HCT116 (cell line): ENCODE measurements at regions not wholly inside any gene's neighbourhood (a gene's known extent, or its start where the extent isn't known, plus 50 kb on each side); places are given as distances from the start of the nearest gene placed in this dataset.
A peak's percentile ranks its signal among the peaks of the same experiment; 100 is the strongest.

ENCODE experiments used
- ATAC-seq: fragments of 200-7000 bp; cut with Tn5 transposase; 2 replicates; pipeline ENCODE4 v1.9.1; 2020; ENCODE audit warnings: mild to moderate bottlenecking, moderate library complexity
- BruUV-seq: library from RNA; stranded (reverse); fragments of 400-500 nt; replicated peaks from 2 replicates; lab custom pipeline; 2021; lab: Mats Ljungman, UMichigan
- CTCF ChIA-PET: fragments of 300-600 bp; sonication (Branson Sonifier 250); formaldehyde crosslinking; loops from one replicate; lab custom pipeline; 2021; ENCODE audit warnings: antibody characterized with exemption; lab: Charles Lee
- POLR2A ChIA-PET: fragments of 300-600, 350-600 bp; sonication (Branson Sonifier 250); formaldehyde crosslinking; loops from one replicate; lab custom pipeline; 2021; ENCODE audit warnings: antibody characterized with exemption; lab: Charles Lee
- RAD21 ChIA-PET, 2 experiments: fragments of 300-600 bp; sonication (Branson Sonifier 250); formaldehyde crosslinking; loops; one replicate each; lab custom pipeline; 2023; ENCODE audit warnings: low total read pairs in 2 of 2; ENCODE audit not compliant: uncharacterized antibody in 2 of 2, unreplicated experiment in 2 of 2, low non-redundant PET in 1 of 2; lab: Charles Lee
- DNase-seq: peaks from one replicate; pipeline ENCODE4 v3.0.0-alpha.2; 2010; ENCODE audit warnings: low read depth, low spot score
- H2AFZ ChIP-seq: fragments of 200-600 bp; shearing (Covaris generic), sonication (generic); 2 replicates; pipeline ENCODE4 v1.6.1; 2017; ENCODE audit warnings: low read depth, mixed run types, mixed read lengths, antibody characterized with exemption, low read length; ENCODE audit not compliant: poor library complexity, severe bottlenecking
- H3K27ac ChIP-seq: 2 replicates; pipeline ENCODE4 v1.5.1; 2012; ENCODE audit warnings: low read depth, low read length
- H3K27me3 ChIP-seq: fragments of 200-600 bp; sonication (generic); 2 replicates; pipeline ENCODE4 v1.6.1; 2016; ENCODE audit warnings: mixed run types, low read length, mixed read lengths; ENCODE audit not compliant: insufficient read depth
- H3K36me3 ChIP-seq, 2 experiments: fragments of 200-500 bp in 1 of 2; fragments of 200-600 bp in 1 of 2; sonication (Bioruptor generic) in 1 of 2; sonication (generic) in 1 of 2; 2 replicates each; pipeline versions ENCODE4 v1.5.1 to v1.6.1; 2014 to 2016; ENCODE audit warnings: low read length in 2 of 2, inconsistent platforms in 1 of 2, mixed read lengths in 1 of 2, mixed run types in 1 of 2; ENCODE audit not compliant: insufficient read depth in 2 of 2, control insufficient read depth in 1 of 2
- H3K4me1 ChIP-seq, 2 experiments: fragments of 200-600 bp in 1 of 2; sonication (generic) in 1 of 2; 2 replicates each; pipeline versions ENCODE4 v1.5.1 to v1.6.1; 2012 to 2017; ENCODE audit warnings: low read length in 2 of 2, inconsistent platforms in 1 of 2, mild to moderate bottlenecking in 1 of 2, mixed read lengths in 1 of 2, mixed run types in 1 of 2, moderate library complexity in 1 of 2; ENCODE audit not compliant: insufficient read depth in 2 of 2, control insufficient read depth in 1 of 2
- H3K4me2 ChIP-seq: fragments of 200-600 bp; sonication (generic); 2 replicates; pipeline ENCODE4 v1.6.1; 2017; ENCODE audit warnings: mixed run types, low read length, mixed read lengths
- H3K4me3 ChIP-seq, 2 experiments: fragments of 200-600 bp in 1 of 2; sonication (generic) in 1 of 2; replicated peaks in 1 of 2; 2 replicates each; pipeline ENCODE4 v1.5.1; 2011 to 2016; ENCODE audit warnings: low read length in 2 of 2, control low read depth in 1 of 2, low read depth in 1 of 2, mild to moderate bottlenecking in 1 of 2, mixed read lengths in 1 of 2, mixed run types in 1 of 2
- H3K79me2 ChIP-seq: fragments of 200-600 bp; sonication (generic); 2 replicates; pipeline ENCODE4 v1.6.1; 2017; ENCODE audit warnings: mild to moderate bottlenecking, mixed run types, low read length, moderate library complexity, mixed read lengths; ENCODE audit not compliant: insufficient read depth
- H3K9ac ChIP-seq: fragments of 200-600 bp; sonication (generic); 2 replicates; pipeline ENCODE4 v1.6.1; 2016; ENCODE audit warnings: low read length, mixed read lengths
- H3K9me2 ChIP-seq: fragments of 200-600 bp; sonication (generic), shearing (Covaris generic); 2 replicates; pipeline ENCODE4 v1.6.1; 2017; ENCODE audit warnings: mixed run types, mild to moderate bottlenecking, moderate library complexity; ENCODE audit not compliant: insufficient read depth
- H3K9me3 ChIP-seq, 2 experiments: fragments of 200-500 bp in 1 of 2; fragments of 200-600 bp in 1 of 2; sonication (Bioruptor generic) in 1 of 2; sonication (generic) in 1 of 2; 2 replicates each; pipeline ENCODE4 v1.6.1; 2014 to 2017; ENCODE audit warnings: low read length in 2 of 2, mixed read lengths in 2 of 2, inconsistent platforms in 1 of 2, low read depth in 1 of 2, mild to moderate bottlenecking in 1 of 2, mixed run types in 1 of 2, moderate library complexity in 1 of 2; ENCODE audit not compliant: control insufficient read depth in 1 of 2, insufficient read depth in 1 of 2
- H4K20me1 ChIP-seq: fragments of 200-600 bp; sonication (generic), shearing (Covaris generic); 2 replicates; pipeline ENCODE4 v1.6.1; 2017; ENCODE audit warnings: mixed run types, mild to moderate bottlenecking, moderate library complexity; ENCODE audit not compliant: insufficient read depth
- CBX3 ChIP-seq: IDR thresholded peaks from 2 replicates; pipeline ENCODE4 v1.6.1; 2012; ENCODE audit warnings: low read depth
- EGR1 ChIP-seq: IDR thresholded peaks from 2 replicates; pipeline ENCODE4 v1.6.1; 2012; ENCODE audit warnings: low read depth
- ELF1 ChIP-seq: IDR thresholded peaks from 2 replicates; pipeline ENCODE4 v1.6.1; 2012; ENCODE audit warnings: low read depth, borderline replicate concordance
- EZH2phosphoT487 ChIP-seq: fragments of 200-600 bp; IDR thresholded peaks from 2 replicates; pipeline ENCODE4 v1.6.1; 2018; ENCODE audit warnings: antibody characterized with exemption, borderline replicate concordance
- FOSL1 ChIP-seq: IDR thresholded peaks from 2 replicates; pipeline ENCODE4 v1.6.1; 2012; ENCODE audit warnings: low read depth
- JUND ChIP-seq: IDR thresholded peaks from 2 replicates; pipeline ENCODE4 v1.6.1; 2012
- POLR2A ChIP-seq: IDR thresholded peaks from 2 replicates; pipeline ENCODE4 v1.7.0; 2011; ENCODE audit warnings: borderline replicate concordance; ENCODE audit not compliant: insufficient read depth, insufficient read length; ENCODE audit errors: extremely low read depth
- POLR2AphosphoS5 ChIP-seq: IDR thresholded peaks from 2 replicates; pipeline ENCODE4 v1.6.1; 2011; ENCODE audit warnings: mild to moderate bottlenecking, low read depth, low read length, moderate library complexity
- RAD21 ChIP-seq: IDR thresholded peaks from 2 replicates; pipeline ENCODE4 v1.6.1; 2012; ENCODE audit warnings: low read depth, mild to moderate bottlenecking
- SIN3A ChIP-seq: IDR thresholded peaks from 2 replicates; pipeline ENCODE4 v1.6.1; 2012; ENCODE audit warnings: low read depth
- SRF ChIP-seq: IDR thresholded peaks from 2 replicates; pipeline ENCODE4 v1.6.1; 2012; ENCODE audit warnings: low read depth
- TCF7L2 ChIP-seq: IDR thresholded peaks from 2 replicates; pipeline ENCODE4 v1.7.0; 2011; ENCODE audit warnings: borderline replicate concordance, inconsistent platforms; ENCODE audit not compliant: insufficient read depth, insufficient read length; ENCODE audit errors: extremely low read depth
- intact Hi-C: fragments of 100-400 bp; cut with micrococcal nuclease; formaldehyde crosslinking; loops from 2 replicates; pipeline ENCODE4 v1.10.0; 2022
- TF ChIP-seq, protein P1 (sequence below): IDR thresholded peaks from 2 replicates; pipeline ENCODE4 v1.6.1; 2012
- TF ChIP-seq, protein P2 (sequence below): IDR thresholded peaks from 2 replicates; pipeline ENCODE4 v1.6.1; 2012

DNA sequence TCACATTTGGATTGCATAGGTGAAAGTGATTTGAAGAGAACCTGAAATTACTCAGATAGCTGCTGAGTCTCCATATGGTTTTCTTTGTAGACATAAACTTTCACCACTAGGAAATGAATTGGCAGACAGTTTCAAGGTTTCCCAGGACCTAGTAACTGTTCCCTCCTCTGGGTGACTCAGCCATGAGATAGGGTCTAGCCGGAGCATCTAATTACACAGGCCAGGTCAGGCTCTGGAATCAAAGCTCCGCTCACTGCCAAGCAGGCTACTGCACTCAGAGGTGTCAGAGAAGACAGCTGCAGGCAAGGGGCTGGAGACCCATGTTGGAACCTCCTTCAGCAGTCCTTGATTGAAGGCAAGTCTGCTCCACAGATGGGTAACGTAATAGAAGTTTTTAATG lies 429.2 kb downstream of the TNS1 start:
- H3K4me1 ChIP-seq, result no peaks in the 10 kb centered on the region
- DNase-seq, result no peak

DNA sequence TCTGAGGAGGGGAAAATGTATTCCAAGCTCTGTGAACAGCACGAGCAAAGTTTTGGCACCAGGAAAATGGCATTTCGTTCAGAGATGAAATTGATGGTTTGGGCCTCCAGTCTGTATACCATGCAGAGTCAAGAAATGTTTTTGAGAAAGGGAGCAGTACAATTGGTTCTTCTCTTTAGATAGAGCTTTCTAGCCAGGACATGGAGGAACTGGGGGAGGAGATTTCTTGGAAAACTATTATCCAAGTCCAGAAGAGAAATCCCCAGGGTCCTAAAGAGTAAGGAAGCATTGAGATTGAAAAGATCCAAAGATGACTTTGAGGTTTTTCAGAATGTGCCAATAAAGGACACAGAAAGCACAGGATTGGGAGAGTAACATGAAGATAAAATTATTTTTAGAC lies 432.4 kb downstream of the TNS1 start:
- intact Hi-C loops, result no loop called here
- H3K4me1 ChIP-seq, result no peaks in the 10 kb centered on the region
- no peaks in the 10 kb centered on the region for H4K20me1 ChIP-seq
- no peak overlapping the region for H3K4me2 ChIP-seq
- no peak overlapping the region for H3K4me3 ChIP-seq
- ChIA-PET RAD21 (no interaction called here), POLR2A (no interaction called here), CTCF (no interaction called here)
- no peaks in the 10 kb centered on the region for H3K9me2 ChIP-seq
- no peak overlapping the region for H2AFZ ChIP-seq
- DNase-seq (no peak), ATAC-seq (no peak)
- TF ChIP-seq, protein P1, sequence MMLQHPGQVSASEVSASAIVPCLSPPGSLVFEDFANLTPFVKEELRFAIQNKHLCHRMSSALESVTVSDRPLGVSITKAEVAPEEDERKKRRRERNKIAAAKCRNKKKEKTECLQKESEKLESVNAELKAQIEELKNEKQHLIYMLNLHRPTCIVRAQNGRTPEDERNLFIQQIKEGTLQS, result no peak
- TF ChIP-seq TCF7L2 (no peak), FOSL1 (no peak), SRF (no peak), POLR2A (no peak), CBX3 (no peak), EGR1 (no peak), JUND (no peak), RAD21 (no peak), EZH2phosphoT487 (no peak), SIN3A (no peak)
- TF ChIP-seq, protein P2, sequence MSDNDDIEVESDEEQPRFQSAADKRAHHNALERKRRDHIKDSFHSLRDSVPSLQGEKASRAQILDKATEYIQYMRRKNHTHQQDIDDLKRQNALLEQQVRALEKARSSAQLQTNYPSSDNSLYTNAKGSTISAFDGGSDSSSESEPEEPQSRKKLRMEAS, result no peak
- no TSS peak for BruUV-seq
- peaks cover 14% of the 10 kb centered on the region; the same call in 1 of the 2 replicates for H3K27me3 ChIP-seq
- H3K27ac ChIP-seq, result no peak overlapping the region
- H3K79me2 ChIP-seq, result no peaks in the 10 kb centered on the region
- H3K9ac ChIP-seq, result no peak overlapping the region
- H3K36me3 ChIP-seq, result no peaks in the 10 kb centered on the region
- no peaks in the 10 kb centered on the region for H3K9me3 ChIP-seq

More for the DNA sequence above, 429.2 kb downstream of the TNS1 start:
- intact Hi-C loops, result no loop called here
- Histone ChIP-seq H3K9me2 (no peaks in the 10 kb centered on the region), H3K4me3 (no peak overlapping the region), H3K4me2 (no peak overlapping the region), H3K9me3 (no peaks in the 10 kb centered on the region), H3K27me3 (peaks cover 26% of the 10 kb centered on the region), H3K36me3 (no peaks in the 10 kb centered on the region), H4K20me1 (no peaks in the 10 kb centered on the region), H3K79me2 (no peaks in the 10 kb centered on the region), H3K9ac (no peak overlapping the region), H2AFZ (no peak overlapping the region), H3K27ac (no peak overlapping the region)
- ATAC-seq, result peak; percentile 25; the same call in 1 of the 2 replicates
- ChIA-PET CTCF (no interaction called here), RAD21 (no interaction called here), POLR2A (no interaction called here)
- BruUV-seq, result no TSS peak
- TF ChIP-seq POLR2AphosphoS5 (no peak), TCF7L2 (peak; percentile 70), POLR2A (no peak), SRF (no peak), ELF1 (no peak)
